Fibroblast of skin of left quadriceps (primary cell): ENCODE measurements at regions not wholly inside any gene's neighbourhood (a gene's known extent, or its start where the extent isn't known, plus 50 kb on each side); places are given as distances from the start of the nearest gene placed in this dataset.
A peak's percentile ranks its signal among the peaks of the same experiment; 100 is the strongest.

Experiments
- DNase-seq, 2 experiments: peaks; one replicate each; pipeline ENCODE4 v3.0.0-alpha.2; 2013; ENCODE audit warnings: low read depth in 2 of 2

DNA sequence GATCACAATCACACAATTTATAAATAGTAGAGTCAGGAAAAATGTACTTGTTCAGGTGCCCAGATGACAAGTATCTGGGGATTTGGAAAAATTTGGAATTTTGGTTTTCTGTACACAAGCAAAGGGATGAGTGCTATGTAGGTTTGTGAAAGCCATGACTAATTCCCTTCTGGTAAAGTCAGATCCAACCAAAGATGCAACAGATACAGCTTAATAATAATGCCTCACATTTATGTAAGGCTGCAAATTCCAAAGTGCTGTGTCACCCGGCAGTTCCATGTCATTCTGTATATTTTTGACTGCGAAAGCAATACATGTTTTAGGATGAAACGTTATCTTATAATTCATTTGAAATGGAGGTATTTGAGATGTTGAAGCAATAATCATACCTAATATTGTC lies 102.7 kb upstream of the AGBL1 start:
- peak; percentile 14 to 24 for DNase-seq

DNA sequence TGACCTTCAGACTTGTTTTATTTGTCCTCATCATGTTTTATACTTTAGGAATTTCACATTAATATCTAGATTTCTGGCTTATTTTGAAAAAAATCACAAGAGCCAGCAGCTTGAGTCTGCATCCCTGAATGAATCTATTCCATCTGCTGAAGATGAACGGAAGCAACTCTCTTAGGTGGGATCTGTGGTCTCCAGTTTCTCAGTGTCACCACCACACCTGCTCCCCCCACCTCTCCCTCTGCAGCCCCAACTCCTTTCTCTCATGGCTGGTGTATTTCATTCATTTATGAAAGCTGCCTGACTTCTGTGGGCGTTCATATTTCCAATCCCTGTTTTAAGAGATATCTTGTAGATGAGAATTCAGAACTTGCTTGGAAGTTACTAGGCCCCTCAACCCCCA lies 102.1 kb upstream of the AGBL1 start:
- no peak for DNase-seq

DNA sequence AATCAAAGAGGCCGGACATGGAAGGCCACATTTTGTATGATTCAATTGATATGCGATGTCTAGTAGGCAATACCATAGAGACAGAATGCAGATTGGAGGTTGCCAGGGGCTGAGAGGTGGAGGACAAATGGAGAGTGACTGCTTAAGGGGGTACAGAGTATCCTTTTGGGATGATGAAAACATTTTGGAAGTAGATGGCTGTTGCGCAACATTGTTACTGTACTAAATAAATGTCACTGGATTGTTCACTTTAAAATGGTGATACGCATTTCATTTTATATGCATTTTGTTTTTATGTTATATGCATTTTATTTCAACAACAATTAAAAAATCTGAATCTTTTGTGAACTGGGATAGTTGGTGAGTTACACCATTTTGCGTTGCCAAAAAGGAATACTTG lies 99.7 kb upstream of the AGBL1 start:
- DNase-seq = no peak

DNA sequence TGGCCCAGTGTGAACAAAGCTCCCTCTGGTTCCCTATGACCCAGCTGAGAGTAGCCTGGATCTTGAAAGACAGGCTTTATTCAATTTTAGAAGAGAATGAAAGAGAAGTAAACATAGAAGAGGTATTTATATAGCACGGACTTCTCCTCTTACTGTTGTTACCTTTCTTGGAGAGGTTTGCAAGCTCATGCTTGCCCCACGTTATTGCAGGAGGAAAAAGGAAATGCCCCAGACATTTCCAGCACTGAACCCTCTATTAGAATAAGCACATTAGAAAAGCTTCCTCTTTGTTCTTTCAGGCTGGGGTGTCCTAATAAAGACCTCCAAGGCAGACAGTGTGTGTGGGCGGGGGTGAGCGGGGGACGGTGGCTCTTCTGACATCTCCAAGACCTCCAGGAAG lies 98.7 kb upstream of the AGBL1 start:
- DNase-seq = no peak

DNA sequence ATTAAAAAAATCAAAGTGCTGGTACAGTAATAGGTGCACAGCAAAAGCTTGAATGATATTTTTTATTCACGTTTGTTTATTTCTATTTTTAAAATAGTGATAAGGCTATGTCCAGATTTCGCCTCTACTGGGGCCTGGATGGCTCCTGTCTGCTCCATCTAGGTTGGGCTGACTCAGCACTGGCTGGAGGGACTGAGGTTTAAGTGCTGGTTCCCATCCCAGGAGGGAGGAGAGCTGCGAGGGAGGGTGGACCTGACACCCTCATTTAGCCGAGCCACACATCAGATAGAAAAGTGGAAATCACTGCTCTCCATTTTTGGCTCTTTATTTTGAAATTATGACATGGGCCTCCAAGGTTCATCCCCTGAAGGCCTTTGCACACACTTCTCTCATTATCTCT lies 95.4 kb upstream of the AGBL1 start:
- no peak for DNase-seq

DNA sequence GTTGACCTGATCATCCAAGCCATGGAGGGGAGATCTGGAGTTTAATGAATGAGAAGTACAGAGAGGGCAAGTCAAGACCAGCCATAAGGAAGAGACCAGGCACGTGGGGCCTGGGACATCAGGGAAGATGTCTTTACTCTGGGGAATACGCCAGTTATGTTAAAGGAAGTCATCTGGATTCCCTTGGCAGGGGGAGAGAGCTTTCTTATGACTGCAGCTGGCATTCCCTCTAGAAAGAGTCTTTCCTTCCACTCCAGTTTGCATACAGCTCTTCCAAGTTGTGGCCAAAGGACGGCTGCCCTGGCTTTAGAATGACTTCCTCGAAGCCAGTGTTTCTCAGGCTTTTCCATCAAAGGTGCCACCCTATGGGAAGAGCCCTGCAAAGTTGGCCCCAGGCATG lies 93.6 kb upstream of the AGBL1 start:
- no peak for DNase-seq

DNA sequence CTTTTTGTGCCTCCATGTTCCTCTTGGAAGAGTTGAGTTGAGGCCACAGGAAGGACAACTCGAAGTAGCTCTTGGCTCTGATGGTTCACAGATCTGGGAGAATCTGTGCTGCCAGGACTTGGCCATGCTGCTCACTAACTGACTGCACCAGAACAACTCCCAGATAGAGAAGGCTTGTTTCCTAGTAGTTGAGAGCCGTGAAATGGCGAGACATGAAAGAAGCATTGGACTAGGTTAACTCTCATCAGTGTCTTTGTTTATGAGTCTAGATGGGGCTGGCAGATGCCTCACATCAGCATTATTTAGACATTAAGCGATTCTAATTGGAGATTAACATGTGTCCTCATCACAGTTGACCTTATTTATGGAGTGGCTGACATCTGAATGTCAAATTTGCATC lies 92.9 kb upstream of the AGBL1 start:
- no peak for DNase-seq

DNA sequence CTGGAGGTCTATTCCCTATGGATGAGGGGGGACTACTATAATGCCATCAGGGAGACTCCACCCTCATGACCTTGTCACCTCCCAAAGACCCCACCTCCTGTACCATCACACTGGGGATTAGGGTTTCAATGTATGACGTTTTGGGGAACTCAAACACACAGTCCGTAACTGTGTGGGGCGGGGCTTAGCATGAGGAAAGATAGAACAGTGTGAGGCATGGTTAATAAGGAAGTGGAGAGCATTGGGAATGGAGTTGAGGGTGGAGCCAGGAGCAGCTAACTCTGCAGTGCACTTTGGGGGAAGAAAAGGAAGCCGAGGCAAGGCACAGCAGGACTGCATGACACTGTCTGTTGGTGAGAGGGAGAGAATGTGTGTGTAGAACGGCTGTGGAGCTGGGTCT lies 90.9 kb upstream of the AGBL1 start:
- no peak for DNase-seq

DNA sequence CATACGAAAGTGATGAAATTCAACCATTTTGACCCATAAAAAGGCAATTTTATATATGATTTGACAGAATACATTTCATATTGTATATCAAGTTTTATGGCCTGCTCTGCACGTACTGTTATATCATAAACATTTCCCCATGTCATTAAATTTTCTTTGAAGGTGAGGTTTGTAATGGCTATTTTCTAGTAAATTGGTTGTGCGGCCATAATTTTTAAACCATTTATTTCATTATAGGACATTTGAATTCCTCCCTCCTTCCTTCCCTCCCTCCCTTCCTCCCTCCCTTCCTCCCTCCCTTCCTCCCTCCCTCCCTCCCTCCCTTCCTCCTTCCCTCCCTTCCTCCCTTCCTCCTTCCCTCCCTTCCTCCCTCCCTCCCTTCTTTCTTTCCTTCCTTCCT lies 87.4 kb upstream of the AGBL1 start:
- DNase-seq = no peak

DNA sequence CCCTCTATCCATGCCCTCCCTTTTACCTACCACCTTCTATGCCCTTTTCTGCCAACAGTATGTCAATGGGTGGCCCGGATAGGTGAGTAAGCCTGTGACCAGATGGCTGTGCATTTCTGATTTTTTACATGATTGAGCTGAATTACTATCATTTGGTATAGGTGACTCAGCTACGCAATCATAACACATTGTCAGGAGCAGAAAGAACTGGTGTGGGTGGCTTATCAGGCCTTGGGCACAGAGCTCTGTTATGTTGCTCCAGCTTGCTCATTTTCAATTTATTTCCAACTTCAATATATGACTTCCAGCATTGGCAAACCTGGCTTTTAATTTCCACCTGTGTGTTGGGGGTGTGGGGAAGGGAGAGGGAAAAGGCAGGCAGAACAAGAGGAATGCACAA lies 86.6 kb upstream of the AGBL1 start:
- DNase-seq = no peak

DNA sequence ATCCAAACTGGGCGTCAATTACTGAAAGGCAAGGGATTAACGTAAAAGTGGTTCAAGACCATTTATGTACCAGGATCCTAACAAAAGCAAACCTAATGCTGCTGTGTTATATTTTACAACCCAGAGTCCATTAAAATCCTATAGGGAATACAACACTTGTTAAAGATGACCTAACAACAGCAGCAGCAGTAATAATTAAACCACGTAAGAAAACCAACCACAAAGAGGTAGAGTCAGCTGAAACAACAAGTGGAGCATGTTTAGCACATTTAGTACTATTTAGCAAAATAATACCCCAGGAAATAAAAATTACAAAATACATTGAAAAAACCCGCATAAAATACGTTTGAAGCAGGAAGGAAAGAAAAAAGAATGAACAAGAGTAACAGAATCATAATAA lies 82.1 kb upstream of the AGBL1 start:
- DNase-seq = no peak

DNA sequence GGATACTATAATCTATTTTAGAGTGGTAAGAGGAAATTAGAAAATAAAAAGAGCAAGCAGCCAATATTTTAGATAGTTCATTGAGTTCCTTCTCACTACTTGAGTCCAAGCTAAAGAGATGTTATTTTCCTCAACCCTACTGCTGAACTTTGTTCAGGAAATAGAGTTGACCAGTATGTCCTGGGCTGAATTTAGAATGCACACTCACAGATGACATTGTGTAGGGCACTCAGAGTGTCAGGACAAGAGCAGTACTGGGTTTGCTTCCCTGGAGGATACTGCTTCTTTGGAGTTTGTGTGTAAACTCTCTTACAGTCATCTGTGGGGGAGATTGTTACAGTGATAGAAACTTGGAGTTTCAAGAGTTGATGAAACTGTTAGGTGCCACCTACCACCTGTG lies 80.0 kb upstream of the AGBL1 start:
- DNase-seq = no peak

DNA sequence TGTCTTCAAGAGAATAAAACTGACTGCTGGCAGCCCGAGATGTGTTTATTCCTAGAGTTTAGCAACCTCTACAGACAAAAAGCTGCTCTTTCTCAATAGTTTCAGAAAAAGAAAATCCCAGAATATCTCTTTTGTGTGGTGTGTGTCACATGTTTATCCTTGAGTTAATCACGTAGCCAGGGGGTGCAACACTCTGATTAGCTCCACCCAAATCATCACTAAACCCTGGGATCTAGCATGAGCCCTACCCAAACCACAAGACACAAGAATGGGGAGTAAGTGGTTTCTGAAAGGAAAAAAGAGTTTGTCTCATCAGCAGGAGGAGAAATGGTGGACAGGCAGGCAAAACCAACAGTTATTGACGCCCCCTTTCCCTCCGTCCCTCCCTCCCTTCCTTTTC lies 78.5 kb upstream of the AGBL1 start:
- DNase-seq = no peak

DNA sequence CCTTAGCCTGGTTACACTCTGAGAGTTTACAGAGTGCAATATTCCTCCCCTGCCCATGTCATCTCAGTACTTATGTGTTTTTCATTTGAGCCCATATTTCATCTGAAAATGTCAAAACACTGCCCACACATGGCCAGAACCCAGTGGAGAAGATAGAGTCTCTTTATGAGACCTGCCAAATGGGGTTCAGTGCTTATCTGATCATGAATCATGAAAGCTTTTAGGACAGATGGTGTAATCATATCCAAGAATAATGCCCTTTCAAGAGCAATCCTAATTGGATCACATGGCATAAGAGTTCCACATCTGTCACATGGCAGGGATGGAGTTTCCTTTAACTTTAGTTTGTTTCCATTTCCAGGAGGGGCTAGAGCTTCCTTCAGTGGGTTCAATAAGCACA lies 77.2 kb upstream of the AGBL1 start:
- no peak for DNase-seq

DNA sequence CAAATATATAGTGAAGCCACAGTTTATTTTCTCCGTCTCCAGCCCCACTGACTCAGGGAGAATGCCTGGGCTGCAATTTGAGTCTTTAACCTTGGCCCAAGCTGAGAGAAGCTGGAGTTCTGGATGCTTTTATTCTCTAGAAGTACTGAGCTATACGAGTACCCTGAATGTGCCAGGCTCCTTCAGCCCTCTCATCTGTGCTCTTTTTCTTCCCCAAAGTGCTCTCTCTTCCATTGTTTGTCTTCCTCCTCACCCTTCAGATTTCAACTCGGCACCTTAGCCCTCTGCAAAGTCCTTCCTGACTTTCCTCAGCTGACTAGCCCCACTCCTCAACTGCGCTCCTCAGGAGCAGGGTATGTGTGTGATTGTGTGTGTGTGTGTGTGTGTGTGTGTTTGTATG lies 75.6 kb upstream of the AGBL1 start:
- no peak for DNase-seq

DNA sequence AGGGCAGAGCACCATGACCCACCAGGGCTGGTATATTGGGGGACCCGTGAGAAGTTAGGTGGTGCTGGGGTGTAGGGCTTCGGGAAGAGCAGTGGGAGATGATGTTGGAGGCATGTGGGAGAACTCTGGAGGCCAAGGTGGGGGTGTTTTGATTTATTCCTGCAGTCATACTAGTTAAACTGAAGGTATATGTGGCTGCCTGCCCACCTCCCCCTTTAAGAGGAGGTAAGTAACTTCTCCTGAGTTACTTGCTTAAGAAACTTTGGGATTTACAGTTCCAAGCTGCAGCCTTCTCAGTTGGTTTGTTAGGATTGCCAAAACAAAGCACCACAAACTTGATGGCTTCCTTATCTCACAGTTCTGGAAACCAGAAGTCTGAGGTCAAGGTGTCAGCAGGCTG lies 73.1 kb upstream of the AGBL1 start:
- DNase-seq = no peak

DNA sequence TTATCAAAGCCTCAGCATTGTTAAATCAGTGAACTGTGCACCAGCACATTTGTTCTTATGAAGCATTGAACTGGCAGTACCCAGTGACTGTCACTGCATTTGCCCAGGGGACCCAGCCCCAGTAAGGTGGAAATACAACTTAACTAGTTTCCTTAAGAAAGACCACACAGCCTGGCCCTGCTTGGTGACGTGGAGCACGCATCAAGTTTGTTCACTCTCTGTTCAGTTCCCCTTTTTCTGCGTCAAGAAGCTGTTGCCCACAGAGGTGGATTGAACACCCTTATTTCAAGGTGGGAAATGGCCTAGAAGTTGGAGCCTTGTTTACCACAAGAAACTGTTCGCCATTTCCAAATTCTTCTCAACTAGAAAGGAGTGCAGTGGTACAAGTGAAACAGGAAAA lies 69.9 kb upstream of the AGBL1 start:
- DNase-seq = no peak

DNA sequence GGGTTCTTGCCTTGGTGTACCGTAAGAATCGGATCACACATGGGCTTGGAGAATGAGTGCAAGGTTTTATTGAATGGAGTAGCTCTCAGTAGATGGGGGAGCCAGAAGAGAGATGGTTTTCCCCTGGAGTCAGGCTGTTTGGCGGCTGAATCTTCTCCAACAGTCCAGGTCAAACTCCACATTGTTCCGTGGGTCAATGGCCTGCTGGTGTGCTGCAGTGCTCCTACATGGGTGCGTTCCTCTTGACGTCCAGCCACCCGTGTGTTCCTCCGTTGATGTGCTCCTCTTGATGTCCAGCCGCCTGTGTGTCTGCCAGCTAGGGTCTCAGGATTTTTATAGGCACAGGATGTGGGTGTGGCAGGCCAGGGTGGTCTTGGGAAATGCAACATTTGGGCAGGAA lies 69.3 kb upstream of the AGBL1 start:
- no peak for DNase-seq

DNA sequence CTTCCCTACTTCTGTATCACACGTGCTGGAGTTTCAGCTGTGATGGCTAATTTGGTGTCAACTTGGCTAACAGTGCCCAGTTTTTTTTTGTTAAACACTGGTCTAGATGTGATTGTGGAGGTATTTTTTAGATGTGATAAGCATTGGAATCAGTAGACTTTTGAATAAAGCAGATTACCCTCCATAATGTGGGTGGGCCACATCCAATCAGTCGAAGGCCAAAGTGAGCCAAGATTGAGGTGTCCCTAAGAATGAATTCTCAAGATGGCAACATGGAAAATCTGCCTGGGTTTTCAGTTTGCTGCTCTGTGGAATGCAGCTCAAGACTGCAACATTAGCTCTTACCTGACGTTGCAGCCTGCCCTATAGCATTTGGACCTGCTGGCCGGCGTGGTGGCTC lies 68.8 kb upstream of the AGBL1 start:
- DNase-seq = no peak

DNA sequence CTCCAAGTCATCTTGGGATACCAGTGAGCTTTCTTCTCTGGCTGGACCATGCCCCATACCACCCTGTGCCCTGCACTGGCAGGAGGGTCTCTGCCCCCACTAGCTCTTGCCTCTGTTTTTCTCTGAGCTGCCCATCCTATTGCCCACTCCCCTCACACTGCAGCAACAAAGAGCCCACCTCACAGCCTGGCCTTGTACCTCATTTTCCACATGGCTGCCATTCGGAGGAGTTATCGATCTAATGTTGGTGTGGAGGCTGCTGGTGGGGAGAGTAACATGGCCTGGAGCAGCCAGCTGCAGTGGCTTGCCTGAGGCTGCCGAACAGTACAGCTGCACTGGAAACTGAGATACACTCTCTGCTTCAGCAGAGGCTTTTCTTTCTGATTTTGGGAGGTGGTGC lies 65.7 kb upstream of the AGBL1 start:
- no peak for DNase-seq

DNA sequence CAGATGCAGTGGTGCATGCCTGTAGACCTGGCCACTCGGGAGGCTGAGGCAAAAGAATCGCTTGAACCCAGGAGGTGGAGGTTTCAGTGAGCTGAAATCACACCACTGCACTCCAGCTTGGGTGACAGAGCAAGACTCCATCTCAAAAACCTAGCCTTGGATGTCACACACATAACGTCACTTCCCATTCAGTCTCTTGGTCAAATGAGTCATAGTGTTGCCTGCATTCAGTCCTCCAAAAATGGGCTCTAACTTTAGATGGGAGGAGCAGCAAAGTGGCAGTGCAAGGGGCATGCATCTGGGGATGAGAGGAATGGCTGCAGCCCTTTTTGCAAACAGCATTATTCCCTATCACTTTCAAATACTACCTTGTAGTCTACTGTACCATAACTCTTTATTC lies 62.9 kb upstream of the AGBL1 start:
- DNase-seq = no peak

DNA sequence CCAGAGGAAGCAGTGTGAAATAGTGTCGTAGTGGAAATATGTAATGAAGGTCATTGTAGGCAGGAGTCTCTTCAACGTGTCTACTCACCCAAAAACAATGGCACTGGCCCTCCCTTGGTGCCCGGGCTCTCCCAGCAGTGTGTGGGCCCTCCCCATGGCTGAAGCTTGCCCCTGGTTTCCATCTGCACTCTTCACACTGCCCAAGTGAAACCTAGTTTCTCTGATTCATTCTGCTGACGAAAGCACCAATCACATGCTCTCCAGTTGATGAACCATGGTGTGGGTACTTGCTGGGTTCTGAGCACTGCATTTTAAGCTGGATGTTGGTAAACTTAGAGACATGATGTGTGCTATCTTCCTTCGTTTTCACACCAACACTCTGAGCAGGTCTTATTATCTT lies 61.0 kb upstream of the AGBL1 start:
- DNase-seq = no peak

DNA sequence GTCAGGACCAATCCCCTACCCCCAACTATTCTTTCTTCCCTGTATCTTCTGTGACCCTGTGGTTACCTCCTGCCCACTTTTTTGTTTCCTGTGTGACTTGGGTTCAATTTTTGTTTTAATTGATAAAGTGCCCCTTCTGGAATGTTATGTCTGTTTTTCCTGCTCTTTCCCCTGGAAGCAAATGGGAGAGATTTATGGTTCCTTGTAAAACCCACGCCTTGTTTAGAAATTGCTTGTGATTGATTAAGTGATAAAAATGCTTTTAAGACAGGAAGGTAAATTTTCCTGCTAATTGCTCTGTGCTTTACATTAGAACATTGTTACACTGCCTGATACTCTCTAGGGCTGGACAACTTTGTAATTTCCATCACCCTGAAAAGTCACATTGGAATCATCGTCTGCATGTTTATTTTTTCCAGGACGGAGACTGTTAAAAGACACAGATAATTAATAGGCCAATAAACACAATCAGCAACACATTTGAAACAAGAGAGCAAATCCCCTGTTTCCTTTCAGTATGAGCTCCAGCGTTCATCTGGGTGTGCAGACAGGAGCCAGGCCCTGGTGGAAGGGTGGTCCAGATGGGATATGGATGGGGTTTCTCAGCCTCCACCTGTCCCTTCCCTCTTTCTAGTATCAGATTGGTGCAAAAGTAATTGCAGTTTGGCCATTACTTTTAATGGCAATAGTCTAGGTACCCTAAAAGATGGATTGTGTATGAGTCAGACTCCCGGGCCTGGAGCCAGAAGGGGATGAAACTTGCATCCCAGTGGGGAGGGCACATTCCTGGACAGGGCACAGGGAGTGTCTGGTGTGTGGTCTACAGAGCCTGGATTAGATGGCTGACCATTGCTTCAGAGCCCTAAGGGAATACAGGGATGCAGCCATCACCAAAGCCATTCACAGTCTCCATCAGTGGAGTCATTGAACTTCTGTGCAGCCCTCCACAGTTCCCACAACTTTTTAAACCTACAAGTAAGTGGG lies 58.1 kb upstream of the AGBL1 start:
- DNase-seq = no peak

DNA sequence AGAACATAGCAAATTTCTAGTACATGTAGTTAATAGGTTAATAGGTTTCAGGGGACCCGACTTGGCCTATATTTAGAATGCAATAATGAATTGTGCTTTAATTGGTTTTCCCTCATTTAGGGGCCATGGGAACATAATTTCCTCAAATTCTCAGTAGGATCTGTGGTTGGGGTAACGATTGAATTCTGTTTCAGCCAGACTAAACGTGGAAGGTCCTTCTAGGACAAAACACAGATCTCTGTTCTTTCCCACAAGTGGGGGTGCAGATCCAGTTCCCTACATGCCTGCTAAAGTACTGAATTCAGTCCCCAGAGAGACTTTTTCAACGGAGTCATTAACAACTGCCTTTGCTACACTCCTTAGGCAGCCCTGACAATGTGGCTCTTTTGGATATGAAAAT lies 50.7 kb upstream of the AGBL1 start:
- DNase-seq = no peak
